SK-N-SH treated with all-trans-retinoic acid at 6 μM for 48 hours (cell line): ENCODE measurements at regions not wholly inside any gene's neighbourhood (a gene's known extent, or its start where the extent isn't known, plus 50 kb on each side); places are given as distances from the start of the nearest gene placed in this dataset.

Experiments used
- ARNTL ChIP-seq: fragments of 450-650 bp; formaldehyde crosslinking; IDR thresholded peaks from 2 replicates; pipeline ENCODE4 v1.5.0; 2020; ENCODE audit warnings: low read depth, mild to moderate bottlenecking, moderate library complexity, borderline replicate concordance
- CREB5 ChIP-seq: fragments of 250-450 bp; sonication (Bioruptor Pico); IDR thresholded peaks from 2 replicates; pipeline ENCODE4 v1.5.1; 2020; ENCODE audit warnings: low read depth, mild to moderate bottlenecking, moderate library complexity
- ISL1 ChIP-seq: fragments of 250-450 bp; sonication (Bioruptor Pico); IDR thresholded peaks from 2 replicates; pipeline ENCODE4 v2.1.2; 2022; ENCODE audit warnings: mild to moderate bottlenecking, moderate library complexity
- OSR1 ChIP-seq: fragments of 250-450 bp; sonication (Bioruptor Pico); IDR thresholded peaks from 2 replicates; pipeline ENCODE4 v1.8.0; 2022; ENCODE audit warnings: moderate library complexity, mild to moderate bottlenecking, inconsistent platforms
- PPARA ChIP-seq: fragments of 250-450 bp; sonication (Bioruptor Pico); IDR thresholded peaks from 2 replicates; pipeline ENCODE4 v1.5.0; 2020; ENCODE audit warnings: mild to moderate bottlenecking, borderline replicate concordance
- TOX ChIP-seq: fragments of 250-450 bp; sonication (Bioruptor Pico); IDR thresholded peaks from 2 replicates; pipeline ENCODE4 v1.8.0; 2021; ENCODE audit warnings: mild to moderate bottlenecking, moderate library complexity, borderline replicate concordance
- ZNF8 ChIP-seq: fragments of 450-650 bp; formaldehyde crosslinking; IDR thresholded peaks from 2 replicates; pipeline ENCODE4 v1.5.0; 2020; ENCODE audit warnings: mild to moderate bottlenecking, moderate library complexity

- no peak for TF ChIP-seq OSR1 (CRISPR knock-in tag)
- TF ChIP-seq TOX (CRISPR knock-in tag) = no peak
- TF ChIP-seq ZNF8 (CRISPR knock-in tag) = no peak
- no peak for TF ChIP-seq CREB5 (CRISPR knock-in tag)
- TF ChIP-seq PPARA (CRISPR knock-in tag) = no peak
- no peak for TF ChIP-seq ARNTL (CRISPR knock-in tag)
- no peak for TF ChIP-seq ISL1 (CRISPR knock-in tag)
These were observed 122.7 kb downstream of the CYSLTR2 start for GRCh38 chr13:48776401-48776800.
